ENCODE measurements at regions not wholly inside any gene's neighbourhood (a gene's known extent, or its start where the extent isn't known, plus 50 kb on each side); places are given as distances from the start of the nearest gene placed in this dataset.

DNA sequence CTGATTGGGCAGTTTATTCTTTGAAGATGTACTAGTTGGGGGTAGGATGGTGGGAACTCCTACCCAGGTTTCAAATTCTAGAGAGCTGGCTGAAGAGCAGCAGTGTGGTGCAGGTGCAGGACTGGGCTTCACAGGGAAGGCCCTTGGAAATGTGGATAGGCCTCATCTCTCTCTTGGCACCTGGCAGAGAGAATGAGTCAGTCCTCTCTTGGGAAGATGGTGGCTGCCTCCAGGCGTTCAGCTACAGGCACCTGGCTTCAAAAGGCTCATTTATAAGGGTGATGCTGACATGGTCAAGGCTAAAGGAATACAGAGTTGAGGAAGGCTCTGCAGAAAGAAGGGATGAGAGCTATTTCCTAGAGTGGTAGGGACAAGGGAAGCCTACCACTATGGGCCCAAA is 179.7 kb upstream of the VASH1 start:
- no peaks in the 10 kb centered on the region for H3K27me3 ChIP-seq
- TF ChIP-seq, protein P1, sequence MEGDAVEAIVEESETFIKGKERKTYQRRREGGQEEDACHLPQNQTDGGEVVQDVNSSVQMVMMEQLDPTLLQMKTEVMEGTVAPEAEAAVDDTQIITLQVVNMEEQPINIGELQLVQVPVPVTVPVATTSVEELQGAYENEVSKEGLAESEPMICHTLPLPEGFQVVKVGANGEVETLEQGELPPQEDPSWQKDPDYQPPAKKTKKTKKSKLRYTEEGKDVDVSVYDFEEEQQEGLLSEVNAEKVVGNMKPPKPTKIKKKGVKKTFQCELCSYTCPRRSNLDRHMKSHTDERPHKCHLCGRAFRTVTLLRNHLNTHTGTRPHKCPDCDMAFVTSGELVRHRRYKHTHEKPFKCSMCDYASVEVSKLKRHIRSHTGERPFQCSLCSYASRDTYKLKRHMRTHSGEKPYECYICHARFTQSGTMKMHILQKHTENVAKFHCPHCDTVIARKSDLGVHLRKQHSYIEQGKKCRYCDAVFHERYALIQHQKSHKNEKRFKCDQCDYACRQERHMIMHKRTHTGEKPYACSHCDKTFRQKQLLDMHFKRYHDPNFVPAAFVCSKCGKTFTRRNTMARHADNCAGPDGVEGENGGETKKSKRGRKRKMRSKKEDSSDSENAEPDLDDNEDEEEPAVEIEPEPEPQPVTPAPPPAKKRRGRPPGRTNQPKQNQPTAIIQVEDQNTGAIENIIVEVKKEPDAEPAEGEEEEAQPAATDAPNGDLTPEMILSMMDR (IDR thresholded peaks at IDR 0.05; ENCODE audit: low read depth, low read length): no peak
- no peaks in the 10 kb centered on the region for H3K36me3 ChIP-seq
- H3K4me1 ChIP-seq (ENCODE audit: low read depth): no peaks in the 10 kb centered on the region
- no peak for DNase-seq (ENCODE audit: low read depth in 1 of 2, low spot score in 1 of 2)
- H3K4me3 ChIP-seq: no peak overlapping the region
- H3K27ac ChIP-seq: no peak overlapping the region
- H3K9me3 ChIP-seq (ENCODE audit: low read depth): no peaks in the 10 kb centered on the region

DNA sequence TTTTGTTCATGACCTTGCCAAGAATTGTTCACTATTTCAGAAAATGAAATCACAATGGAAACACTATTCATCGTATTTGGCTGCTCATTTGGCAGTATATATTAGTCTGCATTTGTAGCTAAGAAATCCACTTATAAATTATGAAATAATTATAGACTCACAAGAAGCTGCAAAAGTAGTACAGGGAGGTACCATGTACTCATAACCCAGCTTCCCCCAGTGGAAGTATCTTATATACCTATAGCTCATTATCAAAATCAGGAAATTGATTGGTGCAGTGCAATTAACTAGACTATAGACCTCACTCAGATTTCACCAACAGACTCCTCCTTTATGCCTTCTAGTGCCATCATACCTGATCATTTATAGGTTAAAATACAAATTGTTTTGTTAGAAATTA is 178.8 kb upstream of the VASH1 start:
- H3K9me3 ChIP-seq (ENCODE audit: low read depth): no peaks in the 10 kb centered on the region
- no peaks in the 10 kb centered on the region for H3K36me3 ChIP-seq
- TF ChIP-seq, protein P1 (IDR thresholded peaks at IDR 0.05; ENCODE audit: low read depth, low read length): no peak
- DNase-seq (ENCODE audit: low read depth in 1 of 2, low spot score in 1 of 2): no peak
- no peak overlapping the region for H3K4me3 ChIP-seq
- no peaks in the 10 kb centered on the region for H3K27me3 ChIP-seq
- no peaks in the 10 kb centered on the region for H3K4me1 ChIP-seq (ENCODE audit: low read depth)
- no peak overlapping the region for H3K27ac ChIP-seq

DNA sequence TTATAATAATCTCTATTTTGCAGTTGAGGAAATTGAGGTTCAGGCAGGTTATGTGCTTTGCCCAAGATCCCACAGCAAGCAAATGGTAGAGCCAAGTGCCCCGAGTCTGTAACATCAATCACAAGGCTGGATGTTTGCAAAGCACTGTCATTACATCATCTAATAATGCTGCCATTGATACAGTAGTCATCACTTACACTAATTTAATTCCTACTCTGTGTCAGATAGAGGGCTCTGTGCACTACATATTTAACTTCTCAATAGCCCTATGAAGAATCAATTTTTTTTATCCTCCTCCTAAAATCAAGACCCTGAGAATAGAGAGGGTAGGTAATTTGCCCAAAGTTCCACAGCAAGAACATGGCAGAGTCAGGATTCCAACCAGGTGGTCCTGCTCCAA is 178.1 kb upstream of the VASH1 start:
- DNase-seq (ENCODE audit: low read depth in 1 of 2, low spot score in 1 of 2): no peak
- Histone ChIP-seq H3K36me3 (no peaks in the 10 kb centered on the region), H3K27ac (no peak overlapping the region)

GRCh38 chr14:76583805-76584204 is 177.5 kb upstream of the VASH1 start:
- H3K4me1 ChIP-seq (ENCODE audit: low read depth): no peaks in the 10 kb centered on the region
- DNase-seq (ENCODE audit: low read depth in 1 of 2, low spot score in 1 of 2): no peak
- H3K36me3 ChIP-seq: no peaks in the 10 kb centered on the region
- TF ChIP-seq, protein P1 (IDR thresholded peaks at IDR 0.05; ENCODE audit: low read depth, low read length): no peak
- H3K27ac ChIP-seq: no peak overlapping the region
- no peaks in the 10 kb centered on the region for H3K9me3 ChIP-seq (ENCODE audit: low read depth)
- no peaks in the 10 kb centered on the region for H3K27me3 ChIP-seq
- H3K4me3 ChIP-seq: no peak overlapping the region

More for the DNA sequence above, 178.1 kb upstream of the VASH1 start:
- Histone ChIP-seq H3K27me3 (no peaks in the 10 kb centered on the region), H3K4me1 (ENCODE audit: low read depth) (no peaks in the 10 kb centered on the region), H3K4me3 (no peak overlapping the region), H3K9me3 (ENCODE audit: low read depth) (no peaks in the 10 kb centered on the region)
- TF ChIP-seq, protein P1 (IDR thresholded peaks at IDR 0.05; ENCODE audit: low read depth, low read length): no peak

GRCh38 chr14:76584271-76584702 is 177.0 kb upstream of the VASH1 start:
- H3K9me3 ChIP-seq (ENCODE audit: low read depth): no peaks in the 10 kb centered on the region
- no peak overlapping the region for H3K4me3 ChIP-seq
- peak in 1 of 2 donors; percentile 19 for DNase-seq (ENCODE audit: low read depth in 1 of 2, low spot score in 1 of 2)
- no peaks in the 10 kb centered on the region for H3K27me3 ChIP-seq
- no peak overlapping the region for H3K27ac ChIP-seq
- TF ChIP-seq, protein P1 (IDR thresholded peaks at IDR 0.05; ENCODE audit: low read depth, low read length): no peak
- no peaks in the 10 kb centered on the region for H3K36me3 ChIP-seq
- no peaks in the 10 kb centered on the region for H3K4me1 ChIP-seq (ENCODE audit: low read depth)

DNA sequence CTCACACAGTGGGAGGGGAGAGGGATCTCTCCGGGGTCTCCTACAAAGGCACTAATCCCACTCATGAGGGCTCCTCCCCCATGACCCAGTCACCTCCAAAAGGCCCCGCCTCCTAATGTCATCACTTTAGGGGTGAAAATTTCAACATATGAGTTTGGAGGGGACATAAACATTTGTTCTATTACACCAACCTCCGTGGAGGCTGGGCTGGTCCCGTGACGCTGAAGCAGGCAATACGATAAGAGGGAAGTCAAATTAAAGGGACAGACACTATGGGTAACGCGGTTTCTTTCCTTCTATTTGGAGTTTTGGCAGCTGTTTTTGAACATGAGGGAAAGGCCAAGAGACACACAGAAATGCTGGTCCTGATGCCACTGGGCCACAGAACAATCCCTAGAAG is 175.7 kb upstream of the VASH1 start:
- Histone ChIP-seq H3K9me3 (ENCODE audit: low read depth) (no peaks in the 10 kb centered on the region), H3K36me3 (no peaks in the 10 kb centered on the region), H3K4me1 (ENCODE audit: low read depth) (no peaks in the 10 kb centered on the region), H3K27me3 (no peaks in the 10 kb centered on the region), H3K27ac (no peak overlapping the region), H3K4me3 (no peak overlapping the region)
- DNase-seq (ENCODE audit: low read depth in 1 of 2, low spot score in 1 of 2): peak in 1 of 2 donors; percentile 13
- TF ChIP-seq, protein P1 (IDR thresholded peaks at IDR 0.05; ENCODE audit: low read depth, low read length): no peak

Data from cardiac muscle cell (in vitro differentiated cells and primary cell).